Stimulated activated memory B cell treated with anti-CD40 and anti-IgM and Interleukin-4, amounts not matched to agents 10 μg/mL and 1 μg/mL and 100 μg/mL, for 72 hours (primary cell): ENCODE measurements at regions not wholly inside any gene's neighbourhood (a gene's known extent, or its start where the extent isn't known, plus 50 kb on each side); places are given as distances from the start of the nearest gene placed in this dataset.
A peak's percentile ranks its signal among the peaks of the same experiment; 100 is the strongest.

Experiments
- ATAC-seq: fragments of 150-1000 bp; cut with Tn5 transposase; 2 replicates; pipeline ENCODE4 v1.10.0; 2021
- H3K27ac Mint-ChIP-seq: one replicate; pipeline ENCODE4 v1.8.0; 2022; ENCODE audit warnings: mild to moderate bottlenecking, mixed read lengths
- H3K27me3 Mint-ChIP-seq: one replicate; pipeline ENCODE4 v1.8.0; 2022; ENCODE audit warnings: mixed read lengths
- H3K36me3 Mint-ChIP-seq: one replicate; pipeline ENCODE4 v1.8.0; 2022; ENCODE audit warnings: mixed read lengths
- H3K4me1 Mint-ChIP-seq: one replicate; pipeline ENCODE4 v1.8.0; 2022; ENCODE audit warnings: mixed read lengths
- H3K4me3 Mint-ChIP-seq: one replicate; pipeline ENCODE4 v1.8.0; 2022; ENCODE audit warnings: mild to moderate bottlenecking, moderate library complexity, mixed read lengths
- H3K9me3 Mint-ChIP-seq: one replicate; pipeline ENCODE4 v1.8.0; 2022; ENCODE audit warnings: mixed read lengths

- no peak overlapping the region for H3K4me3 Mint-ChIP-seq
- H3K4me1 Mint-ChIP-seq = peaks cover 4% of the 10 kb centered on the region
- peaks cover 55% of the 10 kb centered on the region for H3K36me3 Mint-ChIP-seq
- H3K27ac Mint-ChIP-seq = peak overlapping the region; percentile 12
- H3K27me3 Mint-ChIP-seq = no peaks in the 10 kb centered on the region
- no peaks in the 10 kb centered on the region for H3K9me3 Mint-ChIP-seq
- ATAC-seq = no peak
Measured at GRCh38 chr14:95408731-95409476, 89.2 kb upstream of the CLMN start.

- Mint-ChIP-seq H3K27ac (peak overlapping the region; percentile 15), H3K36me3 (peaks cover 39% of the 10 kb centered on the region)
Measured at GRCh38 chr14:95407354-95407753, 87.6 kb upstream of the CLMN start.

GRCh38 chr14:95406756-95407277 is 87.1 kb upstream of the CLMN start:
- no peak for ATAC-seq
- Mint-ChIP-seq H3K36me3 (peaks cover 34% of the 10 kb centered on the region), H3K27ac (peak overlapping the region; percentile 15), H3K27me3 (no peaks in the 10 kb centered on the region), H3K4me3 (no peak overlapping the region), H3K9me3 (no peaks in the 10 kb centered on the region), H3K4me1 (no peaks in the 10 kb centered on the region)

More at GRCh38 chr14:95407354-95407753, 87.6 kb upstream of the CLMN start:
- no peaks in the 10 kb centered on the region for H3K27me3 Mint-ChIP-seq
- ATAC-seq = no peak
- H3K9me3 Mint-ChIP-seq = no peaks in the 10 kb centered on the region
- H3K4me3 Mint-ChIP-seq = no peak overlapping the region
- H3K4me1 Mint-ChIP-seq = no peaks in the 10 kb centered on the region

DNA sequence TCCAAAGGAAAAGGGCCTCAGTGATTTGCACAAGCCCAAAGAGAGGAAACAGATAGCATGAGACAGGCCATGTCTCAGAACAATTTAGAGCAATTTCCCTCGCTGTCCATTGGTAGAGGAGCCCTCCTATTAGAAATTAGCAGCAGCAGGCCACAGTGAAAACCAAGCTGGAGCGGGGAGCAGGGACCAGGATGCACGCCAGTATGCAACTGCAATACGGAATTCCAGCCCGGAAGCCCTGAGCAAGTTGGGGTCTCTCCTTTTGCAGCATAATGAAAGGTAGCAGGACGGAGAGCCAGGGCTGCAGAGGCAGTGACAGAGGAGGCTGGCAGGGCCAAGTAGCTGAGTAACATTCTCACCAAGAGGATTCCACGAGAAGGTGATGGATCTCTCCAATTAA is 84.9 kb upstream of the CLMN start:
- Mint-ChIP-seq H3K4me3 (no peak overlapping the region), H3K4me1 (no peaks in the 10 kb centered on the region), H3K9me3 (no peaks in the 10 kb centered on the region), H3K27ac (no peak overlapping the region), H3K27me3 (no peaks in the 10 kb centered on the region), H3K36me3 (peaks cover 19% of the 10 kb centered on the region)
- no peak for ATAC-seq

DNA sequence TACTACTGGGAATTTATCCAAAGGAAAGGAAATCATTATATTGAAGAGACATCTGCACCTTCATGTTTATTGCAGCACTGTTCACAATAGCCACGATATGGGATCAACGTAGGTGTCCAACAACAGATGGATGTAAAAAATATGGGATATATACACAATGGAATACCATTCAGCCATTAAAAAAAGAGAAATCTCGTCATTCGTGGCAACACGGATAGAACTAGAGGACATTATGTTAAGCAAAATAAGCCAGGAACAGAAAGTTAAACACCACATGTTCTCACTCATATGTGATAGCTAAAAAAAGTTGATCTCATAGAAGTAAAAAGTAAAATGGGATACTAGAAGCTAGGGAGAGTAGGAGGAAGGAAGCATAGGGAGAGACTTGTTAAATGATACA is 82.9 kb upstream of the CLMN start:
- no peak overlapping the region for H3K4me3 Mint-ChIP-seq
- no peaks in the 10 kb centered on the region for H3K27me3 Mint-ChIP-seq
- no peaks in the 10 kb centered on the region for H3K4me1 Mint-ChIP-seq
- no peak for ATAC-seq
- H3K27ac Mint-ChIP-seq = no peak overlapping the region
- H3K36me3 Mint-ChIP-seq = peaks cover 8% of the 10 kb centered on the region
- no peaks in the 10 kb centered on the region for H3K9me3 Mint-ChIP-seq

DNA sequence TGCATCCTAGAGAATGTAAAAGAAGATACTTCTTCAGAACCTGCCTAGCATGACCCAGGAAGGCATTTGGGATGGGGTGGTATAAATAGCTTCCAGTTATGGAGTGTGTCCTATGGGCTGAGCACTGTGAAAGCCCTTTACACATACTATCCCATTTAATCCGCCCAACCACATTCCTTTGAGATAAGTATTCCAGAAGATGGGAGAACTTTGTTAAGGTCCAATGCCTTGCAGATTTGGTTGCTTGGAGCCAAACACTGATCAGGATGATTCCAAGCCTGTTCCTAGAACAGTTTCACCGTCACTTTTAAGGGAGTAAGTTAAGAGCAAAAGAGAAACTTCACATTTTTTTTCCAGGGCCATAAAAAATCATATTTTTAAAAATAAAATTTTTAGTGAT is 82.5 kb upstream of the CLMN start:
- Mint-ChIP-seq H3K36me3 (peaks cover 6% of the 10 kb centered on the region), H3K9me3 (no peaks in the 10 kb centered on the region), H3K4me1 (no peaks in the 10 kb centered on the region), H3K4me3 (no peak overlapping the region), H3K27ac (no peak overlapping the region), H3K27me3 (no peaks in the 10 kb centered on the region)
- no peak for ATAC-seq

DNA sequence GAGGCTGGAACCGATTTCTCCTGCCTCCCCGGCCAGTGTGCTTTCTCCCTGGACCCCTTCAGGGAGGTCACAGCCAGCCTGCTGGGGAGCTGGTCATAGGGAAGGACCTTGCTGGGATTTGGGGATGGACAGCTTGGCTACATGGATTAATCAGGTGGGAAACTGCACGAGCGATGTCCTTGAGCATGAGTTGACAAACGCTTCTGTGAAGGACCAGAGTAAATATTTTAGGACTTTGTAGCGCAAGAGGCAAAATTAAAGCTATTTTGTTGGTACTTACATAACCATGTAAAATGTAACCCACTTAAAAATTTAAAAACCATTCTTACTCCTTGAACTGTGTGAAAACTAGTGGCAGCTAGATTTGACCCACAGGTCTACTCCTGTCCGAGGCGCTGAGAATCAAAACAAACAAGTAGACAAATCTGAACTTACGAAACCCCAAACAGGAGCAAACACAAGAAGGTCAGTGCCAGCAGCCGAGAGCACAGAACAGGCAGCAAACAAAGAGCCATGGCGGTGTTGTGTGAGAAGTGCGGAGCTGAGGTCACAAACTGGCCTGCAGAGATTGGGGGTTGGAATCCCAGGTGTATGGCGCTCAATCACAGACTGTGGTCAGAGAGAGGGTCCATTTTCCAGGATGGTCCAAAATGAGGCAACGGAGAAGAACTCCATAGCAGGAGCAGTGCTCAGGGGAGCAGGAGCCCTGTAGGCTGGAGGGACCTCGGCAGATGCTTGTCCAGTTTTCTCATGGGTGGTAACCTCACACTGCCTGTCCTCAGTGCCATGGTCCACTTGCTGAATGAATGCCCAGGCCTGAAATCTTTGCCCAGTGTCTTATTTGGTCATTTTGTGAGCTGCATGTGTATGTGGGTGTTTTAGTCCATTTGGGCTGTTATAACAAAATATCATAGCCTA is 79.2 kb upstream of the CLMN start:
- no peak for ATAC-seq
- Mint-ChIP-seq H3K4me1 (peaks cover 11% of the 10 kb centered on the region), H3K9me3 (peaks cover 6% of the 10 kb centered on the region), H3K36me3 (peaks cover 7% of the 10 kb centered on the region), H3K4me3 (no peak overlapping the region), H3K27me3 (no peaks in the 10 kb centered on the region), H3K27ac (no peak overlapping the region)

GRCh38 chr14:95397325-95397724 is 77.6 kb upstream of the CLMN start:
- Mint-ChIP-seq H3K27me3 (no peaks in the 10 kb centered on the region), H3K9me3 (peaks cover 6% of the 10 kb centered on the region), H3K27ac (no peak overlapping the region), H3K36me3 (peaks cover 7% of the 10 kb centered on the region), H3K4me3 (no peak overlapping the region), H3K4me1 (peaks cover 11% of the 10 kb centered on the region)
- ATAC-seq = no peak

DNA sequence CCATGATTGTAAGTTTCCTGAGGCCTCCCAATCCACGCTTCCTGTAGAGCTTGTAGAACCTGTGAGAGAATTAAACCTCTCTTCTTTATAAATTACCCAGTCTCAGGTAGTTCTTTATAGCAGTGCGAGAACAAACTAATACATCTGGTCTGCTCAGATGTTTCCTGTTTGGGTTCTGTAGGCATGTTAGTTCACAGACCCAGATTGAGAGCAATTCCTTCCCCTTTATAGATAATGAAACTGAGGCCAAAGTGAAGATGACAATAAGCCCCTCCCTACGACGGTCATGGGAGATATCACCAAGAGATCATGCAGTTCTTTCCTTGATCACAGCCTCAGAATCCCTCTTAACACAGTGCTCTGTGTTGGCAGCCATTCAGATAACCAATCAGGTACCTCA is 76.5 kb upstream of the CLMN start:
- ATAC-seq = peak; percentile 67
- peaks cover 7% of the 10 kb centered on the region for H3K36me3 Mint-ChIP-seq
- no peaks in the 10 kb centered on the region for H3K27me3 Mint-ChIP-seq
- peaks cover 11% of the 10 kb centered on the region for H3K4me1 Mint-ChIP-seq
- H3K27ac Mint-ChIP-seq = peak overlapping the region; percentile 80
- H3K9me3 Mint-ChIP-seq = peaks cover 6% of the 10 kb centered on the region
- no peak overlapping the region for H3K4me3 Mint-ChIP-seq

GRCh38 chr14:95395098-95395737 is 75.5 kb upstream of the CLMN start:
- peaks cover 11% of the 10 kb centered on the region for H3K4me1 Mint-ChIP-seq
- H3K27ac Mint-ChIP-seq = no peak overlapping the region
- peaks cover 7% of the 10 kb centered on the region for H3K36me3 Mint-ChIP-seq
- H3K27me3 Mint-ChIP-seq = no peaks in the 10 kb centered on the region
- H3K9me3 Mint-ChIP-seq = peaks cover 6% of the 10 kb centered on the region
- H3K4me3 Mint-ChIP-seq = no peak overlapping the region
- ATAC-seq = no peak

- H3K27me3 Mint-ChIP-seq = no peaks in the 10 kb centered on the region
- no peak overlapping the region for H3K27ac Mint-ChIP-seq
- peaks cover 11% of the 10 kb centered on the region for H3K4me1 Mint-ChIP-seq
- peaks cover 6% of the 10 kb centered on the region for H3K9me3 Mint-ChIP-seq
- ATAC-seq = no peak
- no peak overlapping the region for H3K4me3 Mint-ChIP-seq
- H3K36me3 Mint-ChIP-seq = peaks cover 7% of the 10 kb centered on the region
Measured at GRCh38 chr14:95394297-95395097, 74.8 kb upstream of the CLMN start.

DNA sequence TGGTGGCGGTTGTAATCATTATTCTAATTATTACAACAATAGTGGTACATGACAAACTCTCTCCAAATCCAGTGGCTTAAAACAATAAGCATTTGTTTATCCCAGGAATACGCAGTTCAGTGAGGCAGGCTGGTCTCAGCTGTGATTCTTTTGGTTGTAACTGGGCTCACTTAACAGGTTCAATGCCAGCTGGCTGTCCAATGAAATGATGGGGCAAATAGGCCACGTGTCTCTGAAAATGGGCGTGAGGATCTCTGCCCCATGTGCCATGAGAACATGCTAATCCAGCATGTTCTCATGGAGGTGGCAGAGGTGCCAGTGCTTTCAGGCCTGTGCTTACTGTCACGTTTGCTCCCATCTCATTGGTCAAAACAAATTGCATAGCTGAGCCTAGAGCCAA is 73.1 kb upstream of the CLMN start:
- Mint-ChIP-seq H3K27me3 (peaks cover 8% of the 10 kb centered on the region), H3K27ac (no peak overlapping the region), H3K36me3 (peaks cover 7% of the 10 kb centered on the region), H3K9me3 (peaks cover 6% of the 10 kb centered on the region), H3K4me3 (no peak overlapping the region), H3K4me1 (peaks cover 11% of the 10 kb centered on the region)
- ATAC-seq = no peak

- H3K4me1 Mint-ChIP-seq = peaks cover 11% of the 10 kb centered on the region
- H3K4me3 Mint-ChIP-seq = no peak overlapping the region
Measured at GRCh38 chr14:95391331-95391730, 71.6 kb upstream of the CLMN start.

DNA sequence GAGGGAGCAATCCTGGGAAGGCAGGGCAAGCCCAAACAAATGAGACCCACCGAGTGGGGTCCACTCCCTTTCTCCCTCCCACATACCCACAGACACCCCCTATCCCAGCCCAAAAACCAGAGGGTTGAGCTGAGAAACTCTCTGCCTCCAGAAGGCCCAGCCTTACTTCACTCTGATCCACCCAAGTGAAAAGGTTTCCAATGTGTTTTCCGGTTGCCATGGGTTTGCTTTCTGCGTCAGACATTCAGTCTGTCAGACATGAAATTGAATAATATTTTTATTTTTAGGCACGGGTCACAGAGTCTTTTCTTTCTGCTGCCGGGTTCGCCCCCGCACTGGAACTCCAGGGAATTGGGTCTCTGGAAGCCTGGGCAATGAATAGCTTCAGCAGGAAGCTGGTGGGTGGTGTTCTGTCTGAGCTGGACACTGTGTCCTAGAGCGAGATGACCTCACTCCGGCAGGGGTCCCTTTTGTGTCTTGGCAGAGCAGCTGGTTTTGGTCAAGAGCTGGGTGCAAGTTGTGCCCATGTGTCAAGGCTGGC is 69.8 kb upstream of the CLMN start:
- H3K27ac Mint-ChIP-seq = no peak overlapping the region

More at GRCh38 chr14:95391331-95391730, 71.6 kb upstream of the CLMN start:
- H3K36me3 Mint-ChIP-seq = peaks cover 7% of the 10 kb centered on the region
- ATAC-seq = no peak
- no peak overlapping the region for H3K27ac Mint-ChIP-seq
- H3K27me3 Mint-ChIP-seq = peaks cover 21% of the 10 kb centered on the region
- peaks cover 6% of the 10 kb centered on the region for H3K9me3 Mint-ChIP-seq

More for the DNA sequence above, 69.8 kb upstream of the CLMN start:
- H3K9me3 Mint-ChIP-seq = peaks cover 6% of the 10 kb centered on the region
- no peak for ATAC-seq
- no peak overlapping the region for H3K4me3 Mint-ChIP-seq
- H3K4me1 Mint-ChIP-seq = peaks cover 6% of the 10 kb centered on the region
- H3K27me3 Mint-ChIP-seq = peaks cover 21% of the 10 kb centered on the region
- H3K36me3 Mint-ChIP-seq = peaks cover 7% of the 10 kb centered on the region
